ENCODE measurements at regions not wholly inside any gene's neighbourhood (a gene's known extent, or its start where the extent isn't known, plus 50 kb on each side); places are given as distances from the start of the nearest gene placed in this dataset.
"Not testable (repeated sequence)": the region's sequence is repeated elsewhere in the genome, so short reads cannot be mapped to it uniquely, and the experiment has no call there.

DNA sequence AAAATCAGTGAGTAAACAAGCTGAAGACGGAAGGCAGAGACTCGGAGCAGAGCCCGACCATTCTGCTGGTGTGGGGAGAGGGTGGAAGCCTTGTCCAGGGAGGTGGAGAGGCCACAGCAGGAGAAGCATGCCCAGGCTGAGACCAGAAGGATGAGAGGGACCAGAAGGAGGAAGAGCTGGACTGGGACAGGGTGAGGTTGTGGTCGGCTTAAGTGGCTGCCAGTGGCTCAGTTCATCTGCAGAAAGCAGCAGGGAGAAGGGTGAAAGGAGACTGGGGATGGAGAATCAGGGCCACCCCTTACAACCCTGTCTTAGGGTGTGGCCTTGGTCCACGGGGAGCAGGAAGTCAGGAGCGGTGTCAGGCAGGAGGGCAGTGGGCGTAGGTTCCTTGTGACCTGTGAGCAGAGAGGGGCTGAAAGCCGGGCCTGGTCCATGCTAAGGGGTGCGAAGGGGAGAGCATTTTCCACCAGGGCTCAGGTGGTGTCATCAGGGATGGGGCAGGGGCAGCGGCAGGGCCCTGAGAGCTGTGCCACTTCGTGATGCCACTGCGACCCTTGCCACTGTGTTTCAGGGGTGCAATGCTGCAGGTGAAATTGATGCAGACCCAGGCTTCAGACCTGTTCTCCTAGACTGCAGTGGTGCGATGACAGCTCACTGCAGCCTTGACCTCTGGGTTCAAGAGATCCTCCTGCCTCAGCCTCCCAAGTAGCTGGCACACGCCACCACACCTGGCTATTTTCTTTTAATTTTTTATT is 81.1 kb downstream of the TTLL2 start:
- no peak for TF ChIP-seq CTCF (IDR thresholded peaks at IDR 0.05; ENCODE audit: borderline replicate concordance)
- H3K4me3 ChIP-seq: no peak overlapping the region
- intact Hi-C loops (cut with micrococcal nuclease): no loop called here
- DNase-seq: no peak
- no peak overlapping the region for H3K27ac ChIP-seq (replicated peaks)
- no peaks in the 10 kb centered on the region for H3K9me3 ChIP-seq (replicated peaks)
- no peaks in the 10 kb centered on the region for H3K4me1 ChIP-seq
- H3K36me3 ChIP-seq: no peaks in the 10 kb centered on the region
- H3K27me3 ChIP-seq (ENCODE audit: low read depth): peaks cover 36% of the 10 kb centered on the region

- intact Hi-C loops (cut with micrococcal nuclease); H3K4me1 ChIP-seq; H3K27ac ChIP-seq (replicated peaks); H3K4me3 ChIP-seq; H3K9me3 ChIP-seq (replicated peaks); H3K36me3 ChIP-seq; DNase-seq: not testable (repeated sequence)
- peaks cover 36% of the 10 kb centered on the region for H3K27me3 ChIP-seq (ENCODE audit: low read depth)
Observed at GRCh38 chr6:167406533-167407238, 81.8 kb downstream of the TTLL2 start.

DNA sequence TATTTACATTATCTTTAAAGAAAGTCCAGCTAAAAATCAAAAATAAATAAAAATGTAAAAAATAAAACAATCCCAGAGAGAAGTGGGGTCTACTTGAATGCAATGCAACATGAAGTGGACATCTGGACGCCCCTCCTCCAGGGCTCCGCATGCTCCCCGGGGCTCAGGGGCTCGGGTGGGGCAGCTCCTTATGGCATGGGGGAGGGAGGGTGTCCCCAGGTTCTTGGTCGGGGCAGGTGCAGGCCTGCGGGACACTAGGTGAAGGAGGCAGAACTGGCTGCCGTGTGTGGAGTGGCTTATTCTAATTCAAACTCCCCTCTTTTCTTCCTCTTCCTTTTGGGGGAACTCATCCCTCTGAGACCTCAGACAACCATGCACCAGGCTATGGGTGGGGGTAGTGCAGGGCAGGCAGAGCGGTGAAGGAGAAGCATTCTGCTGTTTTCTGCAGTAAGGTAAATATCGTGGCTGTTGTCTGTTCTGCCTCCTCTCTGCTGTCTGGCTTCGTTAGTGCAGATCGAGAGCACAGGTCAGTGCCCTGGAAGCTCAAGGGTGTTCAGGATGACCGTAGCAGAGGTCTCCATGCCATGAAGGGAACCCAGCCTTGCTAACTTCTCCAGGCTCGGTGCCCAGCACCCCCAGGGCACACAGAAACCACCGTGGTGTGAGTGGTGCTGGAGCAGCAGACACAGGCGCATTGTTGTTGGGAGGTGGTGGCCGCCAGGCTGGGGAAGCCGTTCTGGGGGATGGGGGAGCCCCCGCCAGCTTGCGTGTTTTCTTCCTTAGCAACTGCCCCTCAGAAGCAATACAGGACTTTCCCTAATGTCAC is 82.6 kb downstream of the TTLL2 start:
- no peak overlapping the region for H3K27ac ChIP-seq (replicated peaks)
- H3K27me3 ChIP-seq (ENCODE audit: low read depth): peaks cover 42% of the 10 kb centered on the region
- no peak overlapping the region for H3K4me3 ChIP-seq
- no peaks in the 10 kb centered on the region for H3K36me3 ChIP-seq
- intact Hi-C loops (cut with micrococcal nuclease): no loop called here
- H3K4me1 ChIP-seq: no peaks in the 10 kb centered on the region
- DNase-seq: no peak
- H3K9me3 ChIP-seq (replicated peaks): no peaks in the 10 kb centered on the region
- TF ChIP-seq CTCF (IDR thresholded peaks at IDR 0.05; ENCODE audit: borderline replicate concordance): no peak

GRCh38 chr6:167408235-167408869 is 83.5 kb downstream of the TTLL2 start:
- Histone ChIP-seq H3K9me3 (replicated peaks) (no peaks in the 10 kb centered on the region), H3K4me1 (no peaks in the 10 kb centered on the region), H3K27me3 (ENCODE audit: low read depth) (peaks cover 43% of the 10 kb centered on the region), H3K36me3 (no peaks in the 10 kb centered on the region), H3K4me3 (no peak overlapping the region), H3K27ac (replicated peaks) (no peak overlapping the region)
- DNase-seq: no peak
- TF ChIP-seq CTCF (IDR thresholded peaks at IDR 0.05; ENCODE audit: borderline replicate concordance): no peak
- intact Hi-C loops (cut with micrococcal nuclease): no loop called here

- H3K27ac ChIP-seq (replicated peaks): no peak overlapping the region
- DNase-seq: no peak
- no peak overlapping the region for H3K4me3 ChIP-seq
- H3K36me3 ChIP-seq: no peaks in the 10 kb centered on the region
- H3K9me3 ChIP-seq (replicated peaks): no peaks in the 10 kb centered on the region
- no peaks in the 10 kb centered on the region for H3K4me1 ChIP-seq
- peaks cover 40% of the 10 kb centered on the region for H3K27me3 ChIP-seq (ENCODE audit: low read depth)
- intact Hi-C loops (cut with micrococcal nuclease): no loop called here
- no peak for TF ChIP-seq CTCF (IDR thresholded peaks at IDR 0.05; ENCODE audit: borderline replicate concordance)
Observed at GRCh38 chr6:167409079-167409478, 84.2 kb downstream of the TTLL2 start.

All from left ventricle myocardium inferior (tissue), 1 donor.